ENCODE measurements at regions not wholly inside any gene's neighbourhood (a gene's known extent, or its start where the extent isn't known, plus 50 kb on each side); places are given as distances from the start of the nearest gene placed in this dataset.

GRCh38 chr10:104576611-104577010 is 64.5 kb upstream of the SORCS3 start:
- in situ Hi-C loops (cut with HindIII; ENCODE audit: extremely low pct_ligation_motif_present, low pct_unique_long_range_greater_than_20kb) = no loop called here
- no peak overlapping the region for H3K27ac ChIP-seq (ENCODE audit: extremely low read length, insufficient read depth, low read length)
- H3K36me3 ChIP-seq (replicated peaks in 1 of 2; ENCODE audit: control insufficient read depth in 1 of 2, insufficient read depth in 2 of 2, low read length in 2 of 2) = no peaks in the 10 kb centered on the region
- H4K20me1 ChIP-seq (ENCODE audit: insufficient read depth, low read length) = 0 out of 2 replicates have a peak, but pooled peaks cover 3% of the 10 kb centered on the region
- H3K27me3 ChIP-seq (ENCODE audit: control insufficient read depth in 1 of 2, insufficient read depth in 2 of 2, low read length in 2 of 2) = peaks cover 0 to 25% of the 10 kb centered on the region in 2 experiments; a peak in 2 of 5 replicates
- BruUV-seq (replicated peaks) = no TSS peak
- 0% methylated on average over 5 of the region's 5 CpGs for WGBS (ENCODE audit: low lambda C conversion rate)
- ChIA-PET POLR2A (no interaction called here), CTCF (ENCODE audit: low intra/inter-chr PET ratio, low total read pairs) (no interaction called here)
- no peaks in the 10 kb centered on the region for H3K79me2 ChIP-seq (ENCODE audit: insufficient read depth, low read length)
- H3K9ac ChIP-seq (ENCODE audit: insufficient read depth, low read depth, low read length) = no peak overlapping the region
- no peak for ATAC-seq
- no peak overlapping the region for H3K4me2 ChIP-seq (ENCODE audit: low read depth, low read length)
- 0 out of 2 replicates have a peak, but pooled peaks cover 6% of the 10 kb centered on the region for H3K4me1 ChIP-seq (ENCODE audit: insufficient read depth, low read length)
- FAIRE-seq = no peak
- H3K9me3 ChIP-seq (ENCODE audit: low read length) = no peaks in the 10 kb centered on the region
- TF ChIP-seq CHD2 (IDR thresholded peaks at IDR 0.05; ENCODE audit: low read depth, low read length) (no peak), RCOR2 (CRISPR knock-in tag; IDR thresholded peaks at IDR 0.05) (no peak), SP5 (CRISPR knock-in tag; IDR thresholded peaks at IDR 0.05; ENCODE audit: borderline replicate concordance, low read depth) (no peak), MEIS1 (CRISPR knock-in tag; IDR thresholded peaks at IDR 0.05; ENCODE audit: borderline replicate concordance) (no peak), MZF1 (CRISPR knock-in tag; IDR thresholded peaks at IDR 0.05; ENCODE audit: borderline replicate concordance) (no peak), KIAA2018 (CRISPR knock-in tag; IDR thresholded peaks at IDR 0.05; ENCODE audit: borderline replicate concordance) (no peak)
- TF ChIP-seq, protein P1, sequence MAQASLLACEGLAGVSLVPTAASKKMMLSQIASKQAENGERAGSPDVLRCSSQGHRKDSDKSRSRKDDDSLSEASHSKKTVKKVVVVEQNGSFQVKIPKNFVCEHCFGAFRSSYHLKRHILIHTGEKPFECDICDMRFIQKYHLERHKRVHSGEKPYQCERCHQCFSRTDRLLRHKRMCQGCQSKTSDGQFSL (CRISPR knock-in tag; IDR thresholded peaks at IDR 0.05) = no peak
- intact Hi-C loops (cut with micrococcal nuclease; ENCODE audit: unreplicated experiment) = no loop called here
- no peak overlapping the region for H3K4me3 ChIP-seq (replicated peaks in 1 of 3; ENCODE audit: insufficient read depth in 1 of 3, low read depth in 2 of 3, low read length in 3 of 3)
- no peak for DNase-seq (ENCODE audit: low spot score)
- no peak overlapping the region for H2AFZ ChIP-seq (ENCODE audit: low read length)
